ENCODE measurements at regions not wholly inside any gene's neighbourhood (a gene's known extent, or its start where the extent isn't known, plus 50 kb on each side); places are given as distances from the start of the nearest gene placed in this dataset.
A peak's percentile ranks its signal among the peaks of the same experiment; 100 is the strongest.

- ChIA-PET POLR2A (no interaction called here), CTCF (interaction anchor here (1.4 to 2.6 kb wide), 2 partner anchors 11 kb away, joined by 7 to 10 read pairs; no protein-coding TSS in a partner anchor)
- H3K27me3 Mint-ChIP-seq (ENCODE audit: low read depth): no peaks in the 10 kb centered on the region
- no peak overlapping the region for H3K4me3 Mint-ChIP-seq
- DNase-seq (ENCODE audit: low spot score): peak; percentile 6
- no peaks in the 10 kb centered on the region; the same call in 1 of the 2 replicates for H3K36me3 Mint-ChIP-seq
- no peaks in the 10 kb centered on the region for H3K4me1 Mint-ChIP-seq
- H3K9me3 Mint-ChIP-seq: peaks cover 16% of the 10 kb centered on the region
- no peak overlapping the region for H3K27ac Mint-ChIP-seq
- TF ChIP-seq HMGXB4 (CRISPR knock-in tag; IDR thresholded peaks at IDR 0.05) (no peak), MLX (CRISPR knock-in tag; IDR thresholded peaks at IDR 0.05) (no peak), NFYB (CRISPR knock-in tag; conservative IDR thresholded peaks at IDR 0.05; ENCODE audit: low read depth) (no peak), CREM (CRISPR knock-in tag; IDR thresholded peaks at IDR 0.05) (no peak), STAT6 (CRISPR knock-in tag; conservative IDR thresholded peaks at IDR 0.05; ENCODE audit: low read depth) (no peak), IRF2 (CRISPR knock-in tag; IDR thresholded peaks at IDR 0.05; ENCODE audit: borderline replicate concordance, low read depth) (no peak), SOX15 (CRISPR knock-in tag; IDR thresholded peaks at IDR 0.05) (no peak), NR3C1 (CRISPR knock-in tag; conservative IDR thresholded peaks at IDR 0.05; ENCODE audit: low read depth) (no peak), TEAD4 (CRISPR knock-in tag; IDR thresholded peaks at IDR 0.05) (no peak), ZNF138 (CRISPR knock-in tag; conservative IDR thresholded peaks at IDR 0.05) (no peak), ETV6 (CRISPR knock-in tag; IDR thresholded peaks at IDR 0.05) (no peak), KAT7 (CRISPR knock-in tag; IDR thresholded peaks at IDR 0.05; ENCODE audit: borderline replicate concordance) (no peak), ZNF396 (CRISPR knock-in tag; IDR thresholded peaks at IDR 0.05; ENCODE audit: borderline replicate concordance) (no peak), ZNF532 (CRISPR knock-in tag; IDR thresholded peaks at IDR 0.05; ENCODE audit: borderline replicate concordance) (no peak), E2F1 (CRISPR knock-in tag; IDR thresholded peaks at IDR 0.05) (no peak)
- TF ChIP-seq, protein P1, sequence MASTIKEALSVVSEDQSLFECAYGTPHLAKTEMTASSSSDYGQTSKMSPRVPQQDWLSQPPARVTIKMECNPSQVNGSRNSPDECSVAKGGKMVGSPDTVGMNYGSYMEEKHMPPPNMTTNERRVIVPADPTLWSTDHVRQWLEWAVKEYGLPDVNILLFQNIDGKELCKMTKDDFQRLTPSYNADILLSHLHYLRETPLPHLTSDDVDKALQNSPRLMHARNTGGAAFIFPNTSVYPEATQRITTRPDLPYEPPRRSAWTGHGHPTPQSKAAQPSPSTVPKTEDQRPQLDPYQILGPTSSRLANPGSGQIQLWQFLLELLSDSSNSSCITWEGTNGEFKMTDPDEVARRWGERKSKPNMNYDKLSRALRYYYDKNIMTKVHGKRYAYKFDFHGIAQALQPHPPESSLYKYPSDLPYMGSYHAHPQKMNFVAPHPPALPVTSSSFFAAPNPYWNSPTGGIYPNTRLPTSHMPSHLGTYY (CRISPR knock-in tag; IDR thresholded peaks at IDR 0.05): no peak
- TF ChIP-seq, protein P2, sequence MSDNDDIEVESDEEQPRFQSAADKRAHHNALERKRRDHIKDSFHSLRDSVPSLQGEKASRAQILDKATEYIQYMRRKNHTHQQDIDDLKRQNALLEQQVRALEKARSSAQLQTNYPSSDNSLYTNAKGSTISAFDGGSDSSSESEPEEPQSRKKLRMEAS (CRISPR knock-in tag; IDR thresholded peaks at IDR 0.05): no peak
- ATAC-seq: no peak
Observed at GRCh38 chr1:5734414-5734813, 257.8 kb downstream of the NPHP4 start.

Data from WTC11 (cell line).